GM21447 (cell line): ENCODE measurements at regions not wholly inside any gene's neighbourhood (a gene's known extent, or its start where the extent isn't known, plus 50 kb on each side); places are given as distances from the start of the nearest gene placed in this dataset.

Experiments used
- ATAC-seq: cut with Tn5 transposase; IDR thresholded peaks from one replicate; pipeline ENCODE4 v1.9.1; 2021; ENCODE audit not compliant: unreplicated experiment

GRCh38 chr5:163385271-163385670 lies 52.1 kb upstream of the CCNG1 start:
- no peak for ATAC-seq

- no peak for ATAC-seq
Measured at GRCh38 chr5:163385824-163386223, 51.6 kb upstream of the CCNG1 start.

GRCh38 chr5:163386352-163386751 lies 51.0 kb upstream of the CCNG1 start:
- no peak for ATAC-seq

DNA sequence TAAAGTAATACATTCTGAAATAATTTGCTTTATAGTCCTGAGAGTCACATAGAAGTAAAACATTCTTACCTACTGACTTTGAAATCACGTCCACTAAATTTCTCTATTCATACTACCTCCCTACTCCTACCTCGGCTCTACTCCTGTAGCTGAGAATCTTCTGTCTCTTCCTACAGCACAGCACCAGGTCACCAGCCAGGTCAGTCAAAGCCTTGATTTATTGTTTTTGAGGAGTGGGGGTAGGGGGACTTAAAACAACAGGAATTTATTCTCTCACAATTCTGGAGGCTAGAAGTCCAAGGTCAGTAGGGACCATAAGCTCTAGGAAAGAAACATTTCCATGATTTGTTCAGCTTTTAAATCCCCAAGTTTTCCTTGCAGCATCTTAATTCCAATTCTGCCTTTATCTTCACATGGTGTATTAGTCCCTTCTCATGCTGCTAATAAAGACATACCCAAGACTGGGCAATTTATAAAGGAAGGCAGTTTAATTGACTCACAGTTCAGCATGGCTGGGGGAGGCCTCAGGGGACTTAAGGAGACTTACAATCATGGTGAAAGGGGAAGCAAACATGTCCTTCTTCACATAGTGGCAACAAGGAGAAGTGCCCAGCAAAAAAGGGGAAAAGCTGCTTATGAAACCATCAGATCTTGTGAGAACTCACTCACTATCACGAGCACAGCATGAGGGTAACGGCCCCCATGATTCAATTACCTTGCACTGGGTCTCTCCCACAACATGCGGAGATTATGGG lies 49.6 kb upstream of the CCNG1 start:
- ATAC-seq = no peak
